HS-5 (cell line): ENCODE measurements at regions not wholly inside any gene's neighbourhood (a gene's known extent, or its start where the extent isn't known, plus 50 kb on each side); places are given as distances from the start of the nearest gene placed in this dataset.

ENCODE experiments used
- DNase-seq: peaks from one replicate; pipeline ENCODE4 v3.0.0-alpha.2; 2012; ENCODE audit warnings: low read depth

GRCh38 chr3:127090218-127091160, 102.4 kb upstream of the PRR23E start:
- DNase-seq = no peak

GRCh38 chr3:127091376-127091775, 101.6 kb upstream of the PRR23E start:
- DNase-seq = no peak

GRCh38 chr3:127092368-127092767, 100.6 kb upstream of the PRR23E start:
- no peak for DNase-seq

GRCh38 chr3:127092776-127093175, 100.2 kb upstream of the PRR23E start:
- no peak for DNase-seq

GRCh38 chr3:127093312-127093711, 99.6 kb upstream of the PRR23E start:
- no peak for DNase-seq

- DNase-seq = no peak
Measured at GRCh38 chr3:127095774-127096173, 97.2 kb upstream of the PRR23E start.

GRCh38 chr3:127096256-127097071, 96.5 kb upstream of the PRR23E start:
- no peak for DNase-seq

GRCh38 chr3:127097072-127097405, 95.9 kb upstream of the PRR23E start:
- no peak for DNase-seq

GRCh38 chr3:127097481-127097880, 95.5 kb upstream of the PRR23E start:
- no peak for DNase-seq

GRCh38 chr3:127099982-127100381, 92.9 kb upstream of the PRR23E start:
- no peak for DNase-seq

GRCh38 chr3:127100459-127101410, 92.2 kb upstream of the PRR23E start:
- DNase-seq = no peak

GRCh38 chr3:127101411-127102187, 91.3 kb upstream of the PRR23E start:
- DNase-seq = no peak

- no peak for DNase-seq
Measured at GRCh38 chr3:127102188-127102520, 90.8 kb upstream of the PRR23E start.

- no peak for DNase-seq
Measured at GRCh38 chr3:127102587-127102986, 90.3 kb upstream of the PRR23E start.

- no peak for DNase-seq
Measured at GRCh38 chr3:127103080-127103479, 89.9 kb upstream of the PRR23E start.

- DNase-seq = no peak
Measured at GRCh38 chr3:127104586-127104985, 88.3 kb upstream of the PRR23E start.

- DNase-seq = no peak
Measured at GRCh38 chr3:127105587-127105986, 87.3 kb upstream of the PRR23E start.

GRCh38 chr3:127106053-127106452, 86.9 kb upstream of the PRR23E start:
- no peak for DNase-seq

GRCh38 chr3:127106456-127106855, 86.5 kb upstream of the PRR23E start:
- DNase-seq = no peak

- DNase-seq = no peak
Measured at GRCh38 chr3:127107002-127107401, 85.9 kb upstream of the PRR23E start.
